ENCODE measurements at regions not wholly inside any gene's neighbourhood (a gene's known extent, or its start where the extent isn't known, plus 50 kb on each side); places are given as distances from the start of the nearest gene placed in this dataset.

- H3K4me3 ChIP-seq = no peak overlapping the region
- H3K4me1 ChIP-seq = no peaks in the 10 kb centered on the region
- 16 to 48% methylated on average over 3 of the region's 3 CpGs for WGBS, 2 donors (ENCODE audit: low coverage in 1 of 2)
- H3K27me3 ChIP-seq = no peaks in the 10 kb centered on the region
- H3K36me3 ChIP-seq = no peaks in the 10 kb centered on the region
- H3K9me3 ChIP-seq = no peaks in the 10 kb centered on the region
- H3K27ac ChIP-seq = no peak overlapping the region
- in situ Hi-C loops (cut with MboI; ENCODE audit: low pct_ligation_motif_present in 1 of 4, low pct_unique_long_range_greater_than_20kb in 1 of 4, low sequenced_read_pairs in 3 of 4) (no loop called here), intact Hi-C loops (cut with DNase I; ENCODE audit: low total_unique reads) (loop anchor here (10.0 kb wide), 1 partner anchor 75 kb away; no protein-coding TSS in a partner anchor)
- TF ChIP-seq CTCF (IDR thresholded peaks at IDR 0.05) (no peak), POLR2AphosphoS5 (IDR thresholded peaks at IDR 0.05) (no peak), POLR2A (IDR thresholded peaks at IDR 0.05) (no peak), EP300 (IDR thresholded peaks at IDR 0.05; ENCODE audit: low read depth) (no peak)
- no peak for DNase-seq
Measured at GRCh38 chr9:120009856-120010255, 570.1 kb downstream of the CDK5RAP2 start.

- in situ Hi-C loops (cut with MboI; ENCODE audit: low pct_ligation_motif_present in 1 of 4, low pct_unique_long_range_greater_than_20kb in 1 of 4, low sequenced_read_pairs in 3 of 4) = no loop called here
Measured at GRCh38 chr9:120001536-120001935, 578.4 kb downstream of the CDK5RAP2 start.

GRCh38 chr9:119998614-119999013, 581.4 kb downstream of the CDK5RAP2 start:
- H3K4me1 ChIP-seq = no peaks in the 10 kb centered on the region
- no peak overlapping the region for H3K27ac ChIP-seq
- H3K36me3 ChIP-seq = no peaks in the 10 kb centered on the region
- DNase-seq = no peak
- in situ Hi-C loops (cut with MboI; ENCODE audit: low pct_ligation_motif_present in 1 of 4, low pct_unique_long_range_greater_than_20kb in 1 of 4, low sequenced_read_pairs in 3 of 4) (no loop called here), intact Hi-C loops (cut with DNase I; ENCODE audit: low total_unique reads) (no loop called here)
- H3K27me3 ChIP-seq = no peaks in the 10 kb centered on the region
- TF ChIP-seq CTCF (IDR thresholded peaks at IDR 0.05) (no peak), EP300 (IDR thresholded peaks at IDR 0.05; ENCODE audit: low read depth) (no peak), POLR2AphosphoS5 (IDR thresholded peaks at IDR 0.05) (no peak), POLR2A (IDR thresholded peaks at IDR 0.05) (no peak)
- WGBS, 2 donors (ENCODE audit: low coverage in 1 of 2) = 20 to 33% methylated on average over 1 to 2 of the region's 2 CpGs
- H3K9me3 ChIP-seq = no peaks in the 10 kb centered on the region
- H3K4me3 ChIP-seq = no peak overlapping the region

More at GRCh38 chr9:120001536-120001935, 578.4 kb downstream of the CDK5RAP2 start:
- no peak for DNase-seq
- Histone ChIP-seq H3K36me3 (no peaks in the 10 kb centered on the region), H3K9me3 (no peaks in the 10 kb centered on the region), H3K27me3 (no peaks in the 10 kb centered on the region), H3K4me3 (no peak overlapping the region), H3K4me1 (no peaks in the 10 kb centered on the region), H3K27ac (no peak overlapping the region)
- intact Hi-C loops (cut with DNase I; ENCODE audit: low total_unique reads) = loop anchor here (10.0 kb wide), 1 partner anchor 83 kb away; no protein-coding TSS in a partner anchor
- WGBS, 2 donors (ENCODE audit: low coverage in 1 of 2) = 44 to 71% methylated on average over 2 to 7 of the region's 7 CpGs
- TF ChIP-seq POLR2AphosphoS5 (IDR thresholded peaks at IDR 0.05) (no peak), POLR2A (IDR thresholded peaks at IDR 0.05) (no peak), CTCF (IDR thresholded peaks at IDR 0.05) (no peak), EP300 (IDR thresholded peaks at IDR 0.05; ENCODE audit: low read depth) (no peak)

- DNase-seq = no peak
- no peak for TF ChIP-seq POLR2A (IDR thresholded peaks at IDR 0.05)
- no peak for TF ChIP-seq CTCF (IDR thresholded peaks at IDR 0.05)
- no peak for TF ChIP-seq POLR2AphosphoS5 (IDR thresholded peaks at IDR 0.05)
- no peak for TF ChIP-seq EP300 (IDR thresholded peaks at IDR 0.05; ENCODE audit: low read depth)
- H3K4me3 ChIP-seq = no peak overlapping the region
- H3K9me3 ChIP-seq = no peaks in the 10 kb centered on the region
- H3K27me3 ChIP-seq = no peaks in the 10 kb centered on the region
- no peaks in the 10 kb centered on the region for H3K4me1 ChIP-seq
- no peaks in the 10 kb centered on the region for H3K36me3 ChIP-seq
- H3K27ac ChIP-seq = no peak overlapping the region
- 70% methylated on average over 4 of the region's 4 CpGs; no CpG with 5 or more reads in 1 of the 2 donors for WGBS, 2 donors (ENCODE audit: low coverage in 1 of 2)
- in situ Hi-C loops (cut with MboI; ENCODE audit: low pct_ligation_motif_present in 1 of 4, low pct_unique_long_range_greater_than_20kb in 1 of 4, low sequenced_read_pairs in 3 of 4) (no loop called here), intact Hi-C loops (cut with DNase I; ENCODE audit: low total_unique reads) (no loop called here)
Measured at GRCh38 chr9:119991797-119992196, 588.2 kb downstream of the CDK5RAP2 start.
